ENCODE measurements at regions not wholly inside any gene's neighbourhood (a gene's known extent, or its start where the extent isn't known, plus 50 kb on each side); places are given as distances from the start of the nearest gene placed in this dataset.

- Histone ChIP-seq H3K27ac (no peak overlapping the region), H3K4me3 (no peak overlapping the region), H3K9me3 (no peaks in the 10 kb centered on the region), H3K36me3 (no peaks in the 10 kb centered on the region), H3K27me3 (peaks cover 0 to 2% (median under 1%) of the 10 kb centered on the region in 4 donors), H3K4me1 (peaks cover 0 to 8% (median 3%) of the 10 kb centered on the region in 4 donors)
- 73 to 79% methylated on average over 13 to 16 of the region's 16 CpGs for WGBS, 2 donors
- ATAC-seq (ENCODE audit: low FRiP score in 2 of 2) (peak in 1 of 2 donors; percentile 27), DNase-seq (no peak)
- TF ChIP-seq EP300 (IDR thresholded peaks at IDR 0.05): peak in 2 of 4 donors; percentile 12 to 69
- no peak for TF ChIP-seq CTCF (IDR thresholded peaks at IDR 0.05)
- peak in 1 of 2 donors; percentile 68 for TF ChIP-seq POLR2AphosphoS5 (IDR thresholded peaks at IDR 0.05)
Observed at GRCh38 chr14:103194256-103195045, 71.2 kb downstream of the TNFAIP2 start.

GRCh38 chr14:103195828-103196615, 72.8 kb downstream of the TNFAIP2 start:
- H3K36me3 ChIP-seq: no peaks in the 10 kb centered on the region
- DNase-seq: no peak
- H3K4me1 ChIP-seq: peaks cover 0 to 10% (median 2%) of the 10 kb centered on the region in 4 donors
- no peak for TF ChIP-seq POLR2A (IDR thresholded peaks at IDR 0.05)
- TF ChIP-seq EP300 (IDR thresholded peaks at IDR 0.05): no peak
- no peak for TF ChIP-seq POLR2AphosphoS5 (IDR thresholded peaks at IDR 0.05)
- TF ChIP-seq CTCF (IDR thresholded peaks at IDR 0.05): no peak
- no peak for ATAC-seq (ENCODE audit: low FRiP score in 2 of 2)
- no peaks in the 10 kb centered on the region for H3K27me3 ChIP-seq
- no peaks in the 10 kb centered on the region for H3K9me3 ChIP-seq
- 89 to 93% methylated on average over 22 of the region's 22 CpGs for WGBS, 2 donors
- no peak overlapping the region for H3K4me3 ChIP-seq
- H3K27ac ChIP-seq: no peak overlapping the region

GRCh38 chr14:103196716-103197115, 73.5 kb downstream of the TNFAIP2 start:
- H3K4me1 ChIP-seq: peaks cover 0 to 10% (median 2%) of the 10 kb centered on the region in 4 donors
- H3K9me3 ChIP-seq: no peaks in the 10 kb centered on the region
- no peak for ATAC-seq (ENCODE audit: low FRiP score in 2 of 2)
- H3K27ac ChIP-seq: no peak overlapping the region
- H3K4me3 ChIP-seq: no peak overlapping the region
- no peaks in the 10 kb centered on the region for H3K27me3 ChIP-seq
- 94% methylated on average over 11 of the region's 11 CpGs for WGBS, 2 donors
- TF ChIP-seq CTCF (IDR thresholded peaks at IDR 0.05) (no peak), POLR2AphosphoS5 (IDR thresholded peaks at IDR 0.05) (no peak), POLR2A (IDR thresholded peaks at IDR 0.05) (no peak), EP300 (IDR thresholded peaks at IDR 0.05) (no peak)
- no peaks in the 10 kb centered on the region for H3K36me3 ChIP-seq
- DNase-seq: no peak

GRCh38 chr14:103198131-103199105, 75.2 kb downstream of the TNFAIP2 start:
- H3K4me1 ChIP-seq: peaks cover 0 to 10% (median 0%) of the 10 kb centered on the region in 4 donors
- H3K9me3 ChIP-seq: no peaks in the 10 kb centered on the region
- H3K36me3 ChIP-seq: no peaks in the 10 kb centered on the region
- 66 to 68% methylated on average over 14 of the region's 14 CpGs for WGBS, 2 donors
- peak in 1 of 2 donors; percentile 86 for ATAC-seq (ENCODE audit: low FRiP score in 2 of 2)
- peak in 1 of 2 donors; percentile 46 for TF ChIP-seq POLR2AphosphoS5 (IDR thresholded peaks at IDR 0.05)
- peak in 1 of 4 donors; percentile 8 for TF ChIP-seq EP300 (IDR thresholded peaks at IDR 0.05)
- peak in 1 of 4 donors; percentile 7 for TF ChIP-seq POLR2A (IDR thresholded peaks at IDR 0.05)
- no peak for TF ChIP-seq CTCF (IDR thresholded peaks at IDR 0.05)
- no peak for DNase-seq
- H3K27me3 ChIP-seq: no peaks in the 10 kb centered on the region
- H3K27ac ChIP-seq: peak overlapping the region; percentile 47 to 66 (median 48)
- no peak overlapping the region for H3K4me3 ChIP-seq
